Endodermal cell (in vitro differentiated cells): ENCODE measurements at regions not wholly inside any gene's neighbourhood (a gene's known extent, or its start where the extent isn't known, plus 50 kb on each side); places are given as distances from the start of the nearest gene placed in this dataset.
A peak's percentile ranks its signal among the peaks of the same experiment; 100 is the strongest.

Experiments
- DNase-seq: peaks from one replicate; pipeline ENCODE4 v3.0.0-alpha.2; 2017
- H3K27ac ChIP-seq: 2 replicates; pipeline ENCODE4 v1.5.1; 2013; ENCODE audit warnings: mild to moderate bottlenecking, low read depth, low read length, moderate library complexity
- H3K27me3 ChIP-seq: 2 replicates; pipeline ENCODE4 v1.6.1; 2013; ENCODE audit warnings: mild to moderate bottlenecking, low read length, moderate library complexity; ENCODE audit not compliant: insufficient read depth, control insufficient read depth, poor library complexity, severe bottlenecking
- H3K36me3 ChIP-seq: 2 replicates; pipeline ENCODE4 v1.7.0; 2013; ENCODE audit warnings: mild to moderate bottlenecking, low read length, moderate library complexity; ENCODE audit not compliant: control insufficient read depth, insufficient read depth
- H3K4me1 ChIP-seq: one replicate; pipeline ENCODE4 v1.7.0; 2013; ENCODE audit warnings: low read length; ENCODE audit not compliant: control insufficient read depth, insufficient read depth
- H3K4me3 ChIP-seq: 2 replicates; pipeline ENCODE4 v1.5.1; 2013; ENCODE audit warnings: mild to moderate bottlenecking, low read length, moderate library complexity
- H3K9ac ChIP-seq: 2 replicates; pipeline ENCODE4 v1.6.1; 2013; ENCODE audit warnings: mild to moderate bottlenecking, low read length, moderate library complexity; ENCODE audit not compliant: poor library complexity, severe bottlenecking; ENCODE audit errors: extremely low read depth
- H3K9me3 ChIP-seq: 2 replicates; pipeline ENCODE4 v1.6.1; 2013; ENCODE audit warnings: mild to moderate bottlenecking, low read length, moderate library complexity; ENCODE audit not compliant: control insufficient read depth
- H3K27ac Mint-ChIP-seq: 2 replicates; pipeline ENCODE4 v1.8.0; 2020; ENCODE audit warnings: mixed read lengths
- H3K27me3 Mint-ChIP-seq: 2 replicates; pipeline ENCODE4 v1.8.0; 2021; ENCODE audit warnings: mild to moderate bottlenecking, mixed read lengths; ENCODE audit not compliant: insufficient read depth
- H3K36me3 Mint-ChIP-seq: 2 replicates; pipeline ENCODE4 v1.8.0; 2020; ENCODE audit warnings: low read depth, mixed read lengths
- H3K4me1 Mint-ChIP-seq: 2 replicates; pipeline ENCODE4 v1.8.0; 2020; ENCODE audit warnings: mixed read lengths
- H3K4me3 Mint-ChIP-seq: 2 replicates; pipeline ENCODE4 v1.8.0; 2020; ENCODE audit warnings: mild to moderate bottlenecking, moderate library complexity, mixed read lengths
- H3K9me3 Mint-ChIP-seq: 2 replicates; pipeline ENCODE4 v1.8.0; 2020; ENCODE audit warnings: mild to moderate bottlenecking, mixed read lengths
- WGBS, 2 experiments: methylation state at CpG; one replicate each; pipeline versions ENCODE4 v1.1.5 to v1.1.7; 2013; ENCODE audit warnings: missing lambda C conversion rate in 2 of 2, mixed read lengths in 1 of 2; ENCODE audit not compliant: insufficient coverage in 1 of 2, insufficient read length in 1 of 2; 5-methylcytosine and 5-hydroxymethylcytosine counted together
- TF ChIP-seq, protein P1 (sequence below): fragments of 200-600 bp; sonication (generic); conservative IDR thresholded peaks from 2 replicates; pipeline ENCODE4 v1.5.0; 2021; ENCODE audit warnings: antibody characterized with exemption, mild to moderate bottlenecking

DNA sequence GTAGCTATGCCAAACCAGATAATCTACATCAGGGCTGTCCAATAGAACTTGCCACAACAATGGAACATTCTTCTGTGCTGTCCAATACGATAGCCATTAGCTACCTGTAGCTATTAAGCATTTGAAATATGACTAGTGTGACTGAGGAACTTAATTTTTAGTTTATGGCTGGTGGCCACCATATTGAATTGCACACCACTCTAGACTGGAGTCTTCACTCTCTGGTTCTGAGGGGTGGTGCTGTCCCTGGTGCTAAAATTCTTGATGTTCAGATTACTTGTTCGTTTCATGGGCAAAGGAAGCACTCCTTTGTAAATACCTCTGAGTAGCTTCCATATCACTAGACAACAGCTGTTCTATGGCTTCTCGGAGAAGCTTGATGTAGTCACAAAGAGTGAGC is 296.6 kb downstream of the NPIPA8 start:
- peak; percentile 50 for DNase-seq
- 94 to 100% methylated on average over 3 of the region's 3 CpGs for WGBS, 2 experiments
- H3K9me3 Mint-ChIP-seq = no peaks in the 10 kb centered on the region
- no peaks in the 10 kb centered on the region for H3K9me3 ChIP-seq
- peaks cover 11% of the 10 kb centered on the region for H3K4me1 Mint-ChIP-seq
- no peaks in the 10 kb centered on the region for H3K36me3 ChIP-seq
- H3K27me3 Mint-ChIP-seq = peaks cover 7% of the 10 kb centered on the region
- H3K4me3 Mint-ChIP-seq = no peak overlapping the region
- TF ChIP-seq, protein P1, sequence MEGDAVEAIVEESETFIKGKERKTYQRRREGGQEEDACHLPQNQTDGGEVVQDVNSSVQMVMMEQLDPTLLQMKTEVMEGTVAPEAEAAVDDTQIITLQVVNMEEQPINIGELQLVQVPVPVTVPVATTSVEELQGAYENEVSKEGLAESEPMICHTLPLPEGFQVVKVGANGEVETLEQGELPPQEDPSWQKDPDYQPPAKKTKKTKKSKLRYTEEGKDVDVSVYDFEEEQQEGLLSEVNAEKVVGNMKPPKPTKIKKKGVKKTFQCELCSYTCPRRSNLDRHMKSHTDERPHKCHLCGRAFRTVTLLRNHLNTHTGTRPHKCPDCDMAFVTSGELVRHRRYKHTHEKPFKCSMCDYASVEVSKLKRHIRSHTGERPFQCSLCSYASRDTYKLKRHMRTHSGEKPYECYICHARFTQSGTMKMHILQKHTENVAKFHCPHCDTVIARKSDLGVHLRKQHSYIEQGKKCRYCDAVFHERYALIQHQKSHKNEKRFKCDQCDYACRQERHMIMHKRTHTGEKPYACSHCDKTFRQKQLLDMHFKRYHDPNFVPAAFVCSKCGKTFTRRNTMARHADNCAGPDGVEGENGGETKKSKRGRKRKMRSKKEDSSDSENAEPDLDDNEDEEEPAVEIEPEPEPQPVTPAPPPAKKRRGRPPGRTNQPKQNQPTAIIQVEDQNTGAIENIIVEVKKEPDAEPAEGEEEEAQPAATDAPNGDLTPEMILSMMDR = no peak
- H3K4me3 ChIP-seq = no peak overlapping the region
- H3K4me1 ChIP-seq = no peaks in the 10 kb centered on the region
- H3K27ac Mint-ChIP-seq = no peak overlapping the region
- H3K9ac ChIP-seq = no peak overlapping the region
- H3K27ac ChIP-seq = no peak overlapping the region
- peaks cover 15% of the 10 kb centered on the region for H3K27me3 ChIP-seq
- no peaks in the 10 kb centered on the region for H3K36me3 Mint-ChIP-seq

DNA sequence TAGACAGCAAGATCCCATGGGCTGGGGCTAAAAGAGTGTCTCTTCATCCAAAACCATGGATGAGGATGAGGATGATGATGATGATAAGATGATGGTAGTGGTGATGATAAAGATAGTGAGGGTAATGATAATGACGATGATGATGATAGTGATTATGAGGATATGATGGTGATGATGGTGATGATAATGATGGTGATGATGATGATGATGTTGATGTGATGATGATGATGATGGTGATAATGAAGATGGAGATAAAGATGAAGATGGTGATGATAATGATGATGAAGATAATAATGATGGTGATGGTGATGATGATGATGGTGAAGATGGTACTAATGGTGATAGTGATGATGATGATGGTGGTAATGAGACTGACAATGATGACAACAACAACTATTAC is 299.5 kb downstream of the NPIPA8 start:
- Mint-ChIP-seq H3K36me3 (no peaks in the 10 kb centered on the region), H3K27ac (no peak overlapping the region), H3K9me3 (no peaks in the 10 kb centered on the region), H3K27me3 (no peaks in the 10 kb centered on the region), H3K4me3 (no peak overlapping the region), H3K4me1 (peaks cover 5% of the 10 kb centered on the region)
- Histone ChIP-seq H3K27me3 (no peaks in the 10 kb centered on the region), H3K4me3 (no peak overlapping the region), H3K4me1 (no peaks in the 10 kb centered on the region), H3K36me3 (no peaks in the 10 kb centered on the region), H3K9ac (no peak overlapping the region), H3K27ac (no peak overlapping the region), H3K9me3 (no peaks in the 10 kb centered on the region)
- TF ChIP-seq, protein P1 = no peak
- WGBS, 2 experiments = 93 to 95% methylated on average over 1 of the region's 1 CpG
- DNase-seq = no peak

DNA sequence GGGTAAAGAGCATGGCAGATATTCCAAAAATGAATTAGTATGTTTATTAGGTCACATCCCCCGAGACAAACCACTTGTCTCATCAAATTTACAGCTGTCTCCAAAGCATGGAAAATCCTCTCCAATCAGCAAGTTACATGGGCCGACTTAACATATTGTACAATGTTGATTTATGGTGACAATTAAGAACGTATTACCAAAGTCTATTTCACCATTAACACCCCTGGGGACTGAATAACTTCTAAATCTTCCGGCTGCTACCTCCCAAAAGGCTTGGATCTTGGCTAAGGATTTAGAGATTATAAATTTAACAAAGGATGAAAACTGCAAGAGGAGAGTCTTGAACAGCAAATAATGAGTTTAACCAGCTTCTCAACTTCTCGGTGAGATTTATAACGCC is 311.9 kb downstream of the NPIPA8 start:
- no peaks in the 10 kb centered on the region for H3K9me3 ChIP-seq
- no peaks in the 10 kb centered on the region for H3K36me3 ChIP-seq
- DNase-seq = no peak
- no peak overlapping the region for H3K4me3 Mint-ChIP-seq
- H3K4me1 ChIP-seq = no peaks in the 10 kb centered on the region
- no peaks in the 10 kb centered on the region for H3K27me3 ChIP-seq
- H3K4me1 Mint-ChIP-seq = no peaks in the 10 kb centered on the region
- H3K4me3 ChIP-seq = no peak overlapping the region
- H3K27me3 Mint-ChIP-seq = no peaks in the 10 kb centered on the region
- TF ChIP-seq, protein P1 = no peak
- 95 to 100% methylated on average over 2 to 5 of the region's 6 CpGs for whole genome bisulfite sequencing, 2 experiments
- H3K9me3 Mint-ChIP-seq = no peaks in the 10 kb centered on the region
- H3K36me3 Mint-ChIP-seq = no peaks in the 10 kb centered on the region
- H3K27ac ChIP-seq = no peak overlapping the region
- H3K9ac ChIP-seq = no peak overlapping the region
- H3K27ac Mint-ChIP-seq = no peak overlapping the region
